Activated CD4-positive, alpha-beta memory T cell treated with anti-CD3 and anti-CD28 coated beads, Interleukin-2, amount 10 ng/mL, durations not matched to agents 7 days and 5 days (primary cell): ENCODE measurements at regions not wholly inside any gene's neighbourhood (a gene's known extent, or its start where the extent isn't known, plus 50 kb on each side); places are given as distances from the start of the nearest gene placed in this dataset.

ENCODE experiments used
- CTCF ChIA-PET: fragments of 350-600 bp; sonication (Branson Sonifier 250); formaldehyde crosslinking; loops from one replicate; lab custom pipeline; 2021; ENCODE audit warnings: antibody characterized with exemption, inconsistent platforms; lab: Charles Lee
- POLR2A ChIA-PET: fragments of 350-600 bp; sonication (Branson Sonifier 250); formaldehyde crosslinking; loops from one replicate; lab custom pipeline; 2021; ENCODE audit warnings: antibody characterized with exemption; lab: Charles Lee
- DNase-seq: peaks from one replicate; pipeline ENCODE4 v3.0.0-alpha.2; 2020
- H3K27ac Mint-ChIP-seq: one replicate; pipeline ENCODE4 v1.8.0; 2021; ENCODE audit warnings: mild to moderate bottlenecking, mixed read lengths
- H3K27me3 Mint-ChIP-seq: one replicate; pipeline ENCODE4 v1.8.0; 2021; ENCODE audit warnings: mixed read lengths
- H3K36me3 Mint-ChIP-seq: one replicate; pipeline ENCODE4 v1.8.0; 2021; ENCODE audit warnings: low read depth, mixed read lengths
- H3K4me1 Mint-ChIP-seq: one replicate; pipeline ENCODE4 v1.8.0; 2021; ENCODE audit warnings: mixed read lengths
- H3K4me3 Mint-ChIP-seq: one replicate; pipeline ENCODE4 v1.8.0; 2021; ENCODE audit warnings: mild to moderate bottlenecking, mixed read lengths
- H3K9me3 Mint-ChIP-seq: one replicate; pipeline ENCODE4 v1.8.0; 2021; ENCODE audit warnings: mixed read lengths

GRCh38 chr11:127567237-127567932 is 566.8 kb upstream of the KIRREL3 start:
- no peak for DNase-seq
- Mint-ChIP-seq H3K36me3 (no peaks in the 10 kb centered on the region), H3K4me1 (no peaks in the 10 kb centered on the region), H3K27ac (no peak overlapping the region), H3K27me3 (no peaks in the 10 kb centered on the region), H3K4me3 (no peak overlapping the region), H3K9me3 (no peaks in the 10 kb centered on the region)
- CTCF ChIA-PET, result no interaction called here
- POLR2A ChIA-PET, result no interaction called here

- no peak for DNase-seq
- CTCF ChIA-PET, result no interaction called here
- Mint-ChIP-seq H3K4me3 (no peak overlapping the region), H3K9me3 (no peaks in the 10 kb centered on the region), H3K36me3 (no peaks in the 10 kb centered on the region), H3K27ac (no peak overlapping the region), H3K4me1 (no peaks in the 10 kb centered on the region), H3K27me3 (no peaks in the 10 kb centered on the region)
- POLR2A ChIA-PET, result no interaction called here
These were observed 564.2 kb upstream of the KIRREL3 start for GRCh38 chr11:127564810-127565209.

- H3K27me3 Mint-ChIP-seq, result no peaks in the 10 kb centered on the region
- ChIA-PET POLR2A (no interaction called here), CTCF (no interaction called here)
- DNase-seq, result no peak
- no peak overlapping the region for H3K27ac Mint-ChIP-seq
- no peaks in the 10 kb centered on the region for H3K9me3 Mint-ChIP-seq
- no peaks in the 10 kb centered on the region for H3K36me3 Mint-ChIP-seq
- H3K4me3 Mint-ChIP-seq, result no peak overlapping the region
- H3K4me1 Mint-ChIP-seq, result no peaks in the 10 kb centered on the region
These were observed 559.4 kb upstream of the KIRREL3 start for GRCh38 chr11:127559978-127560377.

GRCh38 chr11:127552446-127552845 is 551.9 kb upstream of the KIRREL3 start:
- Mint-ChIP-seq H3K27me3 (no peaks in the 10 kb centered on the region), H3K4me3 (no peak overlapping the region), H3K27ac (no peak overlapping the region), H3K9me3 (no peaks in the 10 kb centered on the region), H3K4me1 (no peaks in the 10 kb centered on the region), H3K36me3 (no peaks in the 10 kb centered on the region)
- no peak for DNase-seq
- ChIA-PET POLR2A (no interaction called here), CTCF (no interaction called here)

GRCh38 chr11:127531167-127531566 is 530.6 kb upstream of the KIRREL3 start:
- CTCF ChIA-PET, result no interaction called here
- POLR2A ChIA-PET, result no interaction called here
- Mint-ChIP-seq H3K4me1 (no peaks in the 10 kb centered on the region), H3K4me3 (no peak overlapping the region), H3K27ac (no peak overlapping the region), H3K27me3 (no peaks in the 10 kb centered on the region), H3K36me3 (no peaks in the 10 kb centered on the region), H3K9me3 (no peaks in the 10 kb centered on the region)
- DNase-seq, result no peak

GRCh38 chr11:127528297-127528696 is 527.7 kb upstream of the KIRREL3 start:
- Mint-ChIP-seq H3K36me3 (no peaks in the 10 kb centered on the region), H3K9me3 (no peaks in the 10 kb centered on the region), H3K4me3 (no peak overlapping the region), H3K27ac (no peak overlapping the region), H3K27me3 (no peaks in the 10 kb centered on the region), H3K4me1 (no peaks in the 10 kb centered on the region)
- ChIA-PET CTCF (no interaction called here), POLR2A (no interaction called here)
- DNase-seq, result no peak

GRCh38 chr11:127524618-127525017 is 524.0 kb upstream of the KIRREL3 start:
- Mint-ChIP-seq H3K27ac (no peak overlapping the region), H3K9me3 (no peaks in the 10 kb centered on the region), H3K27me3 (no peaks in the 10 kb centered on the region), H3K4me3 (no peak overlapping the region), H3K36me3 (no peaks in the 10 kb centered on the region), H3K4me1 (no peaks in the 10 kb centered on the region)
- no peak for DNase-seq
- POLR2A ChIA-PET, result no interaction called here
- CTCF ChIA-PET, result no interaction called here

GRCh38 chr11:127521413-127521812 is 520.8 kb upstream of the KIRREL3 start:
- Mint-ChIP-seq H3K9me3 (no peaks in the 10 kb centered on the region), H3K27ac (no peak overlapping the region), H3K4me3 (no peak overlapping the region), H3K4me1 (no peaks in the 10 kb centered on the region), H3K27me3 (no peaks in the 10 kb centered on the region), H3K36me3 (no peaks in the 10 kb centered on the region)
- no peak for DNase-seq
- ChIA-PET POLR2A (no interaction called here), CTCF (no interaction called here)

GRCh38 chr11:127507851-127508250 is 507.3 kb upstream of the KIRREL3 start:
- Mint-ChIP-seq H3K4me3 (no peak overlapping the region), H3K9me3 (peaks cover 2% of the 10 kb centered on the region), H3K27ac (no peak overlapping the region), H3K36me3 (no peaks in the 10 kb centered on the region), H3K4me1 (no peaks in the 10 kb centered on the region), H3K27me3 (no peaks in the 10 kb centered on the region)
- ChIA-PET CTCF (no interaction called here), POLR2A (no interaction called here)
- no peak for DNase-seq

GRCh38 chr11:127506647-127507046 is 506.1 kb upstream of the KIRREL3 start:
- H3K4me3 Mint-ChIP-seq, result no peak overlapping the region
- H3K27ac Mint-ChIP-seq, result no peak overlapping the region
- ChIA-PET CTCF (no interaction called here), POLR2A (no interaction called here)
- no peaks in the 10 kb centered on the region for H3K9me3 Mint-ChIP-seq
- no peaks in the 10 kb centered on the region for H3K4me1 Mint-ChIP-seq
- no peaks in the 10 kb centered on the region for H3K36me3 Mint-ChIP-seq
- no peak for DNase-seq
- H3K27me3 Mint-ChIP-seq, result no peaks in the 10 kb centered on the region

GRCh38 chr11:127506126-127506525 is 505.6 kb upstream of the KIRREL3 start:
- H3K4me1 Mint-ChIP-seq, result no peaks in the 10 kb centered on the region
- no peaks in the 10 kb centered on the region for H3K36me3 Mint-ChIP-seq
- no peak overlapping the region for H3K27ac Mint-ChIP-seq
- no peak overlapping the region for H3K4me3 Mint-ChIP-seq
- ChIA-PET POLR2A (no interaction called here), CTCF (no interaction called here)
- no peaks in the 10 kb centered on the region for H3K27me3 Mint-ChIP-seq
- no peak for DNase-seq
- H3K9me3 Mint-ChIP-seq, result no peaks in the 10 kb centered on the region

GRCh38 chr11:127496165-127496564 is 495.6 kb upstream of the KIRREL3 start:
- H3K9me3 Mint-ChIP-seq, result peaks cover 4% of the 10 kb centered on the region
- no peak for DNase-seq
- ChIA-PET CTCF (no interaction called here), POLR2A (no interaction called here)
- H3K27me3 Mint-ChIP-seq, result no peaks in the 10 kb centered on the region
- no peaks in the 10 kb centered on the region for H3K36me3 Mint-ChIP-seq
- H3K4me1 Mint-ChIP-seq, result no peaks in the 10 kb centered on the region
- no peak overlapping the region for H3K27ac Mint-ChIP-seq
- H3K4me3 Mint-ChIP-seq, result no peak overlapping the region

- no peaks in the 10 kb centered on the region for H3K4me1 Mint-ChIP-seq
- no peaks in the 10 kb centered on the region for H3K27me3 Mint-ChIP-seq
- no peak for DNase-seq
- peaks cover 4% of the 10 kb centered on the region for H3K9me3 Mint-ChIP-seq
- ChIA-PET POLR2A (no interaction called here), CTCF (interaction anchor here (1.4 kb wide), 1 partner anchor 23 kb away, joined by 4 read pairs; no protein-coding TSS in a partner anchor)
- no peaks in the 10 kb centered on the region for H3K36me3 Mint-ChIP-seq
- H3K27ac Mint-ChIP-seq, result no peak overlapping the region
- no peak overlapping the region for H3K4me3 Mint-ChIP-seq
These were observed 492.9 kb upstream of the KIRREL3 start for GRCh38 chr11:127493330-127494022.

GRCh38 chr11:127492029-127492428 is 491.5 kb upstream of the KIRREL3 start:
- no peak for DNase-seq
- H3K36me3 Mint-ChIP-seq, result no peaks in the 10 kb centered on the region
- H3K27ac Mint-ChIP-seq, result no peak overlapping the region
- H3K9me3 Mint-ChIP-seq, result peaks cover 8% of the 10 kb centered on the region
- H3K27me3 Mint-ChIP-seq, result no peaks in the 10 kb centered on the region
- H3K4me1 Mint-ChIP-seq, result no peaks in the 10 kb centered on the region
- POLR2A ChIA-PET, result no interaction called here
- CTCF ChIA-PET, result no interaction called here
- no peak overlapping the region for H3K4me3 Mint-ChIP-seq
